GM23248 (cell line): ENCODE measurements at regions not wholly inside any gene's neighbourhood (a gene's known extent, or its start where the extent isn't known, plus 50 kb on each side); places are given as distances from the start of the nearest gene placed in this dataset.

ENCODE experiments used
- EZH2 ChIP-seq: fragments of 200-600 bp; sonication (generic); IDR thresholded peaks from 2 replicates; pipeline ENCODE4 v1.6.1; 2018; ENCODE audit warnings: antibody characterized with exemption, mild to moderate bottlenecking; ENCODE audit not compliant: insufficient read depth, poor library complexity, severe bottlenecking
- EZH2phosphoT487 ChIP-seq: fragments of 200-600 bp; sonication (generic); IDR thresholded peaks from 2 replicates; pipeline ENCODE4 v1.6.1; 2018; ENCODE audit warnings: antibody characterized with exemption, moderate library complexity, mild to moderate bottlenecking, low read depth; ENCODE audit not compliant: insufficient read depth

DNA sequence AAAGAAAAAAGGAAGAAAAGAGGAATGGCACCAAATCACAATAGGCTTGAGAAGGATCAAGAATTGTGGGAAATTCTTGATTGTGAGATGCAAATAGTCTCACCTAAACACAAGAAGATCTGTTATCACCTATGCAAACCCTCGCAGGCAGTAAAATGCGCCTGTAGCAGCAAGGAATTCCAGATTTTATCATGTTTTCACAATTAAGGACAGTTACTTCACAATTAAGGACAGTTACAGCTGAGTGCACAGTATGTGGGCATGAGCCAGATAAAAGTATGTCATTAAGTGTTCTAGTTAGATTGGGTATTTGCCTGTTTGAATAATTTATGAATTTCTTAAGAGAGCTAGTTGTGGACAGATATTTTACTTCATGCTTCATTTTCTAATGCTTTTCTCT lies 336.2 kb downstream of the CDC14C start:
- no peak for TF ChIP-seq EZH2phosphoT487
- TF ChIP-seq EZH2 = no peak
